HL-60 (cell line): ENCODE measurements at regions not wholly inside any gene's neighbourhood (a gene's known extent, or its start where the extent isn't known, plus 50 kb on each side); places are given as distances from the start of the nearest gene placed in this dataset.
"Not testable (repeated sequence)": the region's sequence is repeated elsewhere in the genome, so short reads cannot be mapped to it uniquely, and the experiment has no call there.

Source experiments
- DNase-seq, 2 experiments: peaks; one replicate each; pipeline ENCODE4 v3.0.0-alpha.2; 2010 to 2020; ENCODE audit warnings: low read depth in 1 of 2, low spot score in 1 of 2
- H3K27ac ChIP-seq: fragments of 250-450 bp; sonication (Bioruptor Pico); replicated peaks from 2 replicates; pipeline ENCODE4 v1.5.1; 2020; ENCODE audit warnings: mild to moderate bottlenecking, moderate library complexity
- H3K27me3 ChIP-seq: fragments of 250-450 bp; sonication (Bioruptor Pico); 2 replicates; pipeline ENCODE4 v1.5.1; 2021; ENCODE audit warnings: mild to moderate bottlenecking, moderate library complexity; ENCODE audit not compliant: insufficient read depth, poor library complexity, severe bottlenecking
- H3K4me3 ChIP-seq: replicated peaks from 2 replicates; pipeline ENCODE4 v1.5.1; 2011; ENCODE audit warnings: mild to moderate bottlenecking, control low read depth, low read length; ENCODE audit not compliant: insufficient read depth
- GABPA ChIP-seq: IDR thresholded peaks from 2 replicates; pipeline ENCODE4 v1.6.1; 2012; ENCODE audit warnings: low read depth
- POLR2AphosphoS5 ChIP-seq: IDR thresholded peaks from 2 replicates; pipeline ENCODE4 v1.6.1; 2012; ENCODE audit warnings: low read depth
- SPI1 ChIP-seq: IDR thresholded peaks from 2 replicates; pipeline ENCODE4 v1.6.1; 2012; ENCODE audit warnings: low read depth, mild to moderate bottlenecking, borderline replicate concordance
- TF ChIP-seq, protein P1 (sequence below): IDR thresholded peaks from 2 replicates; pipeline ENCODE4 v1.6.1; 2012; ENCODE audit warnings: low read depth; ENCODE audit not compliant: insufficient replicate concordance
- TF ChIP-seq, protein P2 (sequence below): IDR thresholded peaks from one replicate; pipeline ENCODE4 v1.5.1; 2011; ENCODE audit warnings: low read length, control low read depth, inconsistent platforms; ENCODE audit not compliant: insufficient read depth

DNA sequence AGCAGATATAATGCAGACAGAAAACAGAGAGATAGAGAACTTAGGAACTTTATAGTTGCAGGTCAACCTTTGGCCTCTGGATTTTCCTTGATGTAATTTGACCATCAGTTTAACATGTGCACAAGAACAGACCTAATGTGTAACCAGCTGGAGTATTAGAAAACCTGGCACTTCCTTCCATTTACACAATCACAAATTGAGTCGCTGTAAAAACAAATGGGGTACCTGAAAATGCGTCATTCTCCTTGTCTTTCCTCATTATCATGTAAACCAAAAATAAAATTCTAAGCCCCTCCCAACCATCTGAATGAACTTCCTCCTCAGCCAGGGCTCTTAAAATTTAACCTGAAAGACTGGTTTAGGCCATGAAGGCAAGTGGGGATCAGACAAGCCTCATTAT is 358.4 kb upstream of the MAGEB16 start:
- no peak overlapping the region for H3K4me3 ChIP-seq
- H3K27me3 ChIP-seq = no peaks in the 10 kb centered on the region
- no peak overlapping the region for H3K27ac ChIP-seq
- TF ChIP-seq GABPA (no peak), POLR2AphosphoS5 (no peak), SPI1 (no peak)
- TF ChIP-seq, protein P1, sequence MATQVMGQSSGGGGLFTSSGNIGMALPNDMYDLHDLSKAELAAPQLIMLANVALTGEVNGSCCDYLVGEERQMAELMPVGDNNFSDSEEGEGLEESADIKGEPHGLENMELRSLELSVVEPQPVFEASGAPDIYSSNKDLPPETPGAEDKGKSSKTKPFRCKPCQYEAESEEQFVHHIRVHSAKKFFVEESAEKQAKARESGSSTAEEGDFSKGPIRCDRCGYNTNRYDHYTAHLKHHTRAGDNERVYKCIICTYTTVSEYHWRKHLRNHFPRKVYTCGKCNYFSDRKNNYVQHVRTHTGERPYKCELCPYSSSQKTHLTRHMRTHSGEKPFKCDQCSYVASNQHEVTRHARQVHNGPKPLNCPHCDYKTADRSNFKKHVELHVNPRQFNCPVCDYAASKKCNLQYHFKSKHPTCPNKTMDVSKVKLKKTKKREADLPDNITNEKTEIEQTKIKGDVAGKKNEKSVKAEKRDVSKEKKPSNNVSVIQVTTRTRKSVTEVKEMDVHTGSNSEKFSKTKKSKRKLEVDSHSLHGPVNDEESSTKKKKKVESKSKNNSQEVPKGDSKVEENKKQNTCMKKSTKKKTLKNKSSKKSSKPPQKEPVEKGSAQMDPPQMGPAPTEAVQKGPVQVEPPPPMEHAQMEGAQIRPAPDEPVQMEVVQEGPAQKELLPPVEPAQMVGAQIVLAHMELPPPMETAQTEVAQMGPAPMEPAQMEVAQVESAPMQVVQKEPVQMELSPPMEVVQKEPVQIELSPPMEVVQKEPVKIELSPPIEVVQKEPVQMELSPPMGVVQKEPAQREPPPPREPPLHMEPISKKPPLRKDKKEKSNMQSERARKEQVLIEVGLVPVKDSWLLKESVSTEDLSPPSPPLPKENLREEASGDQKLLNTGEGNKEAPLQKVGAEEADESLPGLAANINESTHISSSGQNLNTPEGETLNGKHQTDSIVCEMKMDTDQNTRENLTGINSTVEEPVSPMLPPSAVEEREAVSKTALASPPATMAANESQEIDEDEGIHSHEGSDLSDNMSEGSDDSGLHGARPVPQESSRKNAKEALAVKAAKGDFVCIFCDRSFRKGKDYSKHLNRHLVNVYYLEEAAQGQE = no peak
- TF ChIP-seq, protein P2, sequence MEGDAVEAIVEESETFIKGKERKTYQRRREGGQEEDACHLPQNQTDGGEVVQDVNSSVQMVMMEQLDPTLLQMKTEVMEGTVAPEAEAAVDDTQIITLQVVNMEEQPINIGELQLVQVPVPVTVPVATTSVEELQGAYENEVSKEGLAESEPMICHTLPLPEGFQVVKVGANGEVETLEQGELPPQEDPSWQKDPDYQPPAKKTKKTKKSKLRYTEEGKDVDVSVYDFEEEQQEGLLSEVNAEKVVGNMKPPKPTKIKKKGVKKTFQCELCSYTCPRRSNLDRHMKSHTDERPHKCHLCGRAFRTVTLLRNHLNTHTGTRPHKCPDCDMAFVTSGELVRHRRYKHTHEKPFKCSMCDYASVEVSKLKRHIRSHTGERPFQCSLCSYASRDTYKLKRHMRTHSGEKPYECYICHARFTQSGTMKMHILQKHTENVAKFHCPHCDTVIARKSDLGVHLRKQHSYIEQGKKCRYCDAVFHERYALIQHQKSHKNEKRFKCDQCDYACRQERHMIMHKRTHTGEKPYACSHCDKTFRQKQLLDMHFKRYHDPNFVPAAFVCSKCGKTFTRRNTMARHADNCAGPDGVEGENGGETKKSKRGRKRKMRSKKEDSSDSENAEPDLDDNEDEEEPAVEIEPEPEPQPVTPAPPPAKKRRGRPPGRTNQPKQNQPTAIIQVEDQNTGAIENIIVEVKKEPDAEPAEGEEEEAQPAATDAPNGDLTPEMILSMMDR = no peak
- DNase-seq = no peak

DNA sequence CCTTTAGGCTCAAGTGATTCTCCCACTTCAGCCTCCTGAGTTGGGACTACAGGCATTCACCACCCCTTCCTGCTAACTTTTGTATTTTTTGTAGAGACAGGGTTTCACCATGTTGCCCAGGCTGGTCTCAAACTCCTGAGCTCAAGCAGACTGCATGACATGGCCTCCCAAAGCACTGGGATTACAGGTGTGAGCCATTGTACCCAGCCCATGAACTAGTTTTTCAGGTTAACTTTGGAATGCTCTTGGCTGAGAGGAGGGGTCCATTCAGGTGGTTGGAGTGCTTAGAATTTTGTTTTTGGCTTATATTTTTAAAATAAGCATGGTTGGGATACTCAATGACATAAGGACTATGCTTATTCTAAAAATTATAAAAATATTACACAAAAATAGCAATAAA is 355.7 kb upstream of the MAGEB16 start:
- Histone ChIP-seq H3K27ac (no peak overlapping the region), H3K27me3 (no peaks in the 10 kb centered on the region), H3K4me3 (no peak overlapping the region)
- TF ChIP-seq GABPA (no peak), POLR2AphosphoS5 (no peak)
- TF ChIP-seq, protein P1 = no peak
- DNase-seq = no peak

DNA sequence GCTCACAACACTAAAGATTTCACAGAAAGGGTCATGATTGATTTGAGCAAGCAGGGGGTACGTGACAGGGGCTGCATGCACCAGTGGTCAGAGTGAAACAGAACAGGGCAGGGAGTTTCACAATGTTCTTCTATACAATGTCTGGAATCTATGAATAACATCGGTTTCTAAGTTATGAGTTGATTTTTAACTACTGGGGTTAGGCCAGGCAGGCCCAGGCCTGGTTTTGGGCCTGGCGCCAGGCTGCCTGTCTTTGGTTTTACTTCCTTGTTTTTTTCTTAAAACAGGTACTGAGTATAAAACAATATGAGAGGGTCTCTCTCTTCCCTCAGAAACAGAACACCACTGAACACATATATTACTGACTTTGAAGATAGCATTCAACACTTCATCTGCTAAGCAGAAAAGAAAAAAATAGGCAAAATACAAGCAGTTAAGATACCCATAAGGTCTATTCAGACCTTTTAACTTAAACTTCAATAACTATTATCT is 355.0 kb upstream of the MAGEB16 start:
- H3K27ac ChIP-seq, H3K4me3 ChIP-seq, H3K27me3 ChIP-seq, DNase-seq: not testable (repeated sequence)

DNA sequence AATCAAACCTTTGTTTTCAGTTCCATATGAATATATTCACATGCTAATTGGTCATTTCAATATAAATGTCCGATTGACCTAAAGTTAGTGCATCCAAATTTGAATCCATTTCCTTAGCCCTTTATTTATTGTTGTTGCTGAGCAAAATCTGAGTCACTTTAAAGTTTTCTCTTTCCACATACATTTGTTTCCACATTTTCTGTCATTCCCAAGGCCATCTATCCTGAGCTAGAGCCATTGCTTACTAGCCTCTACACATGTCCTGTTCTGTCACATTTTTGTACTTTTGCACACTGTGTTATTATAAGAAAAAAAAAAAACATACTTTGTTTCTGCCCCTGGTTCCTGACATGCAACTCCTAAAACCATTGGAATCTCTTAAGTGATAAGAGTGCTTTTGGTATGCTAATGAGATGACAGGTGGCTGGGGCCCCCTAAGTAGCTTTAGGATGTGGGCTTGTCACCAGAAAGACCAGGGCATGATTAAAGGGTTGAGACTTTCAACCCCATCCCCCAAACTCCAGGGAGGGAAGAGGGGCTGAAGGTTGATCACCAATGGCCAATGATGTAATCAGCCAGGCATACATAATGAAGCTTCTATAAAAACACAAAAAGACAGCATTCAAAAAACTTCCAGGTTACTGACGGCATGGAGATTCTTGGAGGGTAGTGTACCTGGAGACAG is 353.3 kb upstream of the MAGEB16 start:
- Histone ChIP-seq H3K27me3 (no peaks in the 10 kb centered on the region), H3K27ac (no peak overlapping the region), H3K4me3 (no peak overlapping the region)
- no peak for DNase-seq
- TF ChIP-seq POLR2AphosphoS5 = no peak
- TF ChIP-seq, protein P1 = no peak
- TF ChIP-seq, protein P2 = no peak
- no peak for TF ChIP-seq GABPA
- TF ChIP-seq SPI1 = no peak
